GM12874 (cell line): ENCODE measurements at regions not wholly inside any gene's neighbourhood (a gene's known extent, or its start where the extent isn't known, plus 50 kb on each side); places are given as distances from the start of the nearest gene placed in this dataset.

Experiments
- CTCF ChIP-seq: IDR thresholded peaks from 2 replicates; pipeline ENCODE4 v1.5.1; 2011; ENCODE audit warnings: low read depth, mild to moderate bottlenecking, control low read depth, low read length, moderate library complexity; ENCODE audit not compliant: insufficient read depth

GRCh38 chr5:135655468-135655815, 76.7 kb upstream of the CXCL14 start:
- TF ChIP-seq CTCF = no peak

GRCh38 chr5:135654761-135655467, 76.1 kb upstream of the CXCL14 start:
- TF ChIP-seq CTCF = no peak

GRCh38 chr5:135651156-135651555, 72.4 kb upstream of the CXCL14 start:
- no peak for TF ChIP-seq CTCF

GRCh38 chr5:135650081-135650480, 71.3 kb upstream of the CXCL14 start:
- no peak for TF ChIP-seq CTCF

- TF ChIP-seq CTCF = no peak
Observed at GRCh38 chr5:135649435-135649834, 70.6 kb upstream of the CXCL14 start.

GRCh38 chr5:135648116-135648515, 69.3 kb upstream of the CXCL14 start:
- no peak for TF ChIP-seq CTCF

- no peak for TF ChIP-seq CTCF
Observed at GRCh38 chr5:135645336-135646180, 66.8 kb upstream of the CXCL14 start.
